OCI-LY1 (cell line): ENCODE measurements at regions not wholly inside any gene's neighbourhood (a gene's known extent, or its start where the extent isn't known, plus 50 kb on each side); places are given as distances from the start of the nearest gene placed in this dataset.

Experiments
- H2AFZ ChIP-seq: fragments of 200-600 bp; sonication (generic), shearing (Covaris generic); 2 replicates; pipeline ENCODE4 v1.6.0; 2014; ENCODE audit warnings: antibody characterized with exemption, mild to moderate bottlenecking, low read length
- H3F3A ChIP-seq: fragments of 200-600 bp; sonication (generic), shearing (Covaris generic); 2 replicates; pipeline ENCODE4 v1.6.0; 2014; ENCODE audit warnings: mild to moderate bottlenecking, antibody characterized with exemption, low read length, moderate library complexity; ENCODE audit not compliant: insufficient read depth
- H3K27ac ChIP-seq: fragments of 200-600 bp; sonication (generic); 2 replicates; pipeline ENCODE4 v1.5.1; 2014; ENCODE audit warnings: low read length, mixed run types, mild to moderate bottlenecking, low read depth; ENCODE audit not compliant: poor library complexity, severe bottlenecking
- H3K27me3 ChIP-seq: fragments of 200-600 bp; sonication (generic); 2 replicates; pipeline ENCODE4 v1.6.0; 2014; ENCODE audit warnings: antibody characterized with exemption, mild to moderate bottlenecking, low read length, moderate library complexity; ENCODE audit not compliant: insufficient read depth
- H3K36me3 ChIP-seq: fragments of 200-600 bp; sonication (generic); 2 replicates; pipeline ENCODE4 v1.6.1; 2014; ENCODE audit warnings: mild to moderate bottlenecking, antibody characterized with exemption, low read length, moderate library complexity, mixed read lengths; ENCODE audit not compliant: insufficient read depth
- H3K4me1 ChIP-seq: fragments of 200-600 bp; sonication (generic); 2 replicates; pipeline ENCODE4 v1.5.1; 2014; ENCODE audit warnings: mild to moderate bottlenecking, low read length, moderate library complexity; ENCODE audit not compliant: insufficient read depth, severe bottlenecking
- H3K4me2 ChIP-seq: fragments of 200-600 bp; sonication (generic), shearing (Covaris generic); 2 replicates; pipeline ENCODE4 v1.6.1; 2014; ENCODE audit warnings: low read length
- H3K4me3 ChIP-seq: fragments of 200-600 bp; sonication (generic); 2 replicates; pipeline ENCODE4 v1.5.1; 2014; ENCODE audit warnings: low read length, low read depth, mild to moderate bottlenecking, mixed read lengths; ENCODE audit not compliant: poor library complexity, severe bottlenecking
- H3K79me2 ChIP-seq: fragments of 200-600 bp; shearing (Covaris generic); 2 replicates; pipeline ENCODE4 v1.6.1; 2016; ENCODE audit warnings: mixed run types, low read length, mixed read lengths; ENCODE audit not compliant: insufficient read depth
- H3K9ac ChIP-seq: fragments of 200-600 bp; sonication (generic), shearing (Covaris generic); 2 replicates; pipeline ENCODE4 v1.6.1; 2014; ENCODE audit warnings: mild to moderate bottlenecking, low read length, mixed read lengths
- H3K9me2 ChIP-seq: fragments of 200-600 bp; sonication (generic), shearing (Covaris generic); 2 replicates; pipeline ENCODE4 v1.6.1; 2014; ENCODE audit warnings: low read depth, mild to moderate bottlenecking, low read length, mixed read lengths
- H3K9me3 ChIP-seq: fragments of 200-600 bp; shearing (Covaris generic); 2 replicates; pipeline ENCODE4 v1.6.1; 2014; ENCODE audit warnings: low read length, mixed read lengths
- H4K20me1 ChIP-seq: fragments of 200-600 bp; sonication (generic), shearing (Covaris generic); 2 replicates; pipeline ENCODE4 v1.6.0; 2016; ENCODE audit warnings: mild to moderate bottlenecking, low read length; ENCODE audit not compliant: insufficient read depth
- EZH2 ChIP-seq: fragments of 200-600 bp; sonication (generic), shearing (Covaris generic); IDR thresholded peaks from 2 replicates; pipeline ENCODE4 v1.8.0; 2017; ENCODE audit warnings: borderline replicate concordance, mixed run types, mild to moderate bottlenecking, antibody characterized with exemption, low read length, moderate library complexity, mixed read lengths
- TF ChIP-seq, protein P1 (sequence below): fragments of 200-600 bp; sonication (generic), shearing (Covaris generic); IDR thresholded peaks from 2 replicates; pipeline ENCODE4 v1.5.1; 2017; ENCODE audit warnings: mild to moderate bottlenecking, antibody characterized with exemption, low read length, moderate library complexity, mixed read lengths

DNA sequence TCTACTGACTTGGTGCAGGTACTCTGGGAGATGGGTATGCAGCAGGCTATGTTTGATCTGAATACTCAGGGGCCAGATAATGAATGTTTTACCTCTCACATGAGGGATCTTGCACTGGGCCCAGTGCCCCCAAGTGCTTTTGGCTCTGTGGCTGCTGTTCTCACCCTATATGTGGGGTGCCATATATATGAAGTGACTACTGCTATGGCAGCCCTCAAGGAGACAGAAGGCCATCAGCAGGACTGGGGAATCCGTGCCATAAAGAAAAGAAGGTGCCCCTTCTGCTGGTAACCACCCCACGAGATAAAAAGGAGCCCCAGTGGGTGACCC lies 302.1 kb downstream of the ZPLD1 start:
- H3K79me2 ChIP-seq, result no peaks in the 10 kb centered on the region
- no peak overlapping the region for H3K4me2 ChIP-seq
- no peaks in the 10 kb centered on the region for H3K9me2 ChIP-seq
- H3K9me3 ChIP-seq, result no peaks in the 10 kb centered on the region
- H3F3A ChIP-seq, result no peaks in the 10 kb centered on the region
- no peaks in the 10 kb centered on the region for H3K4me1 ChIP-seq
- H2AFZ ChIP-seq, result no peak overlapping the region
- no peak overlapping the region for H3K9ac ChIP-seq
- no peak for TF ChIP-seq EZH2
- TF ChIP-seq, protein P1, sequence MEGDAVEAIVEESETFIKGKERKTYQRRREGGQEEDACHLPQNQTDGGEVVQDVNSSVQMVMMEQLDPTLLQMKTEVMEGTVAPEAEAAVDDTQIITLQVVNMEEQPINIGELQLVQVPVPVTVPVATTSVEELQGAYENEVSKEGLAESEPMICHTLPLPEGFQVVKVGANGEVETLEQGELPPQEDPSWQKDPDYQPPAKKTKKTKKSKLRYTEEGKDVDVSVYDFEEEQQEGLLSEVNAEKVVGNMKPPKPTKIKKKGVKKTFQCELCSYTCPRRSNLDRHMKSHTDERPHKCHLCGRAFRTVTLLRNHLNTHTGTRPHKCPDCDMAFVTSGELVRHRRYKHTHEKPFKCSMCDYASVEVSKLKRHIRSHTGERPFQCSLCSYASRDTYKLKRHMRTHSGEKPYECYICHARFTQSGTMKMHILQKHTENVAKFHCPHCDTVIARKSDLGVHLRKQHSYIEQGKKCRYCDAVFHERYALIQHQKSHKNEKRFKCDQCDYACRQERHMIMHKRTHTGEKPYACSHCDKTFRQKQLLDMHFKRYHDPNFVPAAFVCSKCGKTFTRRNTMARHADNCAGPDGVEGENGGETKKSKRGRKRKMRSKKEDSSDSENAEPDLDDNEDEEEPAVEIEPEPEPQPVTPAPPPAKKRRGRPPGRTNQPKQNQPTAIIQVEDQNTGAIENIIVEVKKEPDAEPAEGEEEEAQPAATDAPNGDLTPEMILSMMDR, result no peak
- no peaks in the 10 kb centered on the region for H4K20me1 ChIP-seq
- H3K36me3 ChIP-seq, result no peaks in the 10 kb centered on the region
- no peak overlapping the region for H3K4me3 ChIP-seq
- no peak overlapping the region for H3K27ac ChIP-seq
- H3K27me3 ChIP-seq, result no peaks in the 10 kb centered on the region

DNA sequence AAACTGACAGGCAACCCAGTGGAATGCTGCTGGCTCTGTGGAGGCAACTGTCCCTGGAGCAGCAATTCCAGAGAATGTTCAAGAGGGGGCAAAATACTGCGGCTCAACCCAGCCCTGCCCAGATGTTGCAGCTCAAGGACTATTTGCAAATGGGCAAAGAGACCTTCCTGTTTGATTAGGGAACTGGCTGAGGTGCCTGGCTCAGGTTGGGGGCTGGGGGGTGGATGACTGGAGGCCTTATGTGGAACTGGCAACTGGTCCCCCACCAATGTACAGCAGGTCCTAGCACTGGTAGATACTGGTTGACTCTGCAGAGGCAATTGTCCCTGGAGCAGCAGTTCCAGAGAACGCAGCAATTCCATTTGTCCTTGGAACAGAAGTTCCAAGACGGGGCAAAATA lies 302.5 kb downstream of the ZPLD1 start:
- TF ChIP-seq, protein P1, result no peak
- no peak for TF ChIP-seq EZH2
- no peaks in the 10 kb centered on the region for H3K9me3 ChIP-seq

DNA sequence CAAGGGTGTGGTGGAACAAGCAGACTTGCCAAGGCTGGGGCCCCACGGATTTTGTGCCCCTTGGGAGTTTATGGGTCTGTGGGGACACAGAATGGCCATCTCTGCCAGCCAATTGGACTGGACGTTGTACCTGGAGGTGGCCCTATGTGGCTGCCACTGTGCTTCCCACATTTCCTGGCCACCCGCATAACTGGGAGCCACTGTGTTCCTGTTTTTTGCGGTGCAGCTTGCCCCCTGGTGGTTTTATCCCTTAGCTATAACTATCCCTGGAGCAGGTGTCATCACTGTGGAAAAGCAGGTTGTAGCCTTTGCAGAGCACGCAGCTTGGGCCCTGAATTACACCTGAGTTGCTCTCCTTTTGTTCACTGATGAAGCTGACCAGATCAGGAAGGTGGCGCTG lies 306.3 kb downstream of the ZPLD1 start:
- no peaks in the 10 kb centered on the region for H3K36me3 ChIP-seq
- H3F3A ChIP-seq, result no peaks in the 10 kb centered on the region
- H4K20me1 ChIP-seq, result no peaks in the 10 kb centered on the region
- H3K9me3 ChIP-seq, result no peaks in the 10 kb centered on the region
- TF ChIP-seq EZH2, result no peak
- TF ChIP-seq, protein P1, result no peak
- no peak overlapping the region for H2AFZ ChIP-seq
- H3K27me3 ChIP-seq, result no peaks in the 10 kb centered on the region
- H3K79me2 ChIP-seq, result no peaks in the 10 kb centered on the region
- H3K4me3 ChIP-seq, result no peak overlapping the region
- H3K4me1 ChIP-seq, result no peaks in the 10 kb centered on the region
- H3K4me2 ChIP-seq, result no peak overlapping the region
- H3K9ac ChIP-seq, result no peak overlapping the region
- no peaks in the 10 kb centered on the region for H3K9me2 ChIP-seq
- no peak overlapping the region for H3K27ac ChIP-seq

More for the DNA sequence above, 302.5 kb downstream of the ZPLD1 start:
- H3F3A ChIP-seq, result no peaks in the 10 kb centered on the region
- no peaks in the 10 kb centered on the region for H3K79me2 ChIP-seq
- no peaks in the 10 kb centered on the region for H3K4me1 ChIP-seq
- no peak overlapping the region for H3K9ac ChIP-seq
- H4K20me1 ChIP-seq, result no peaks in the 10 kb centered on the region
- H3K36me3 ChIP-seq, result no peaks in the 10 kb centered on the region
- no peak overlapping the region for H3K27ac ChIP-seq
- no peak overlapping the region for H2AFZ ChIP-seq
- H3K4me2 ChIP-seq, result no peak overlapping the region
- no peaks in the 10 kb centered on the region for H3K9me2 ChIP-seq
- H3K27me3 ChIP-seq, result no peaks in the 10 kb centered on the region
- H3K4me3 ChIP-seq, result no peak overlapping the region
